Adipose tissue (tissue), 3 donors: ENCODE measurements at regions not wholly inside any gene's neighbourhood (a gene's known extent, or its start where the extent isn't known, plus 50 kb on each side); places are given as distances from the start of the nearest gene placed in this dataset.
"Not testable (repeated sequence)": the region's sequence is repeated elsewhere in the genome, so short reads cannot be mapped to it uniquely, and the experiment has no call there.

Experiments used
- H3K27ac ChIP-seq: one replicate; pipeline ENCODE4 v1.5.1; 2013; ENCODE audit warnings: low read depth, low read length
- WGBS, 3 donors: extraction: QIAGEN DNeasy Blood & Tissue Kit; methylation state at CpG; one replicate each; pipeline ENCODE4 v1.1.7; 2013; 5-methylcytosine and 5-hydroxymethylcytosine counted together
- donor health status: healthy with polysubstance abuse.
- donor health status: Bipolar disorder and iron deficiency.
- donor health status: healthy.

DNA sequence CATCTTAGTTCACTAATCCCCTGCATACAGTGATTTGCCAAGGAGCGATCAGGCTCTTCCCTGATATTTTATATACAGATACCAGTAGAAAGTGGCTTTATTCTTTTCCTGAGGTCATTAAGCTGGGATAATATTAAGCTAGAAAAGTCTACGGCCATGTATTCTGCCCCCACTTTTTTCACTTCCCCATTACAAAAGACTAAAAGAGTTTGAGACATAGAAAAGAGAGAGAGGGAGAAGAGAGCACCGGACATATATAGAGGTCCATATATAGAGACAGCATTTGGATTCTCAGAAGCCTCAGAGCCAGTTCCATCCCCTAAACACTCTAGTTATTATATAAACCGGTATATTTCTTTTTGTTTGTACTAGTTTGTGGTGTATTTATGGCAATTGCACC lies 166.5 kb upstream of the ANKFN1 start:
- WGBS, 3 donors: 79 to 88% (median 82%) methylated on average over 4 of the region's 4 CpGs
- no peak overlapping the region for H3K27ac ChIP-seq

DNA sequence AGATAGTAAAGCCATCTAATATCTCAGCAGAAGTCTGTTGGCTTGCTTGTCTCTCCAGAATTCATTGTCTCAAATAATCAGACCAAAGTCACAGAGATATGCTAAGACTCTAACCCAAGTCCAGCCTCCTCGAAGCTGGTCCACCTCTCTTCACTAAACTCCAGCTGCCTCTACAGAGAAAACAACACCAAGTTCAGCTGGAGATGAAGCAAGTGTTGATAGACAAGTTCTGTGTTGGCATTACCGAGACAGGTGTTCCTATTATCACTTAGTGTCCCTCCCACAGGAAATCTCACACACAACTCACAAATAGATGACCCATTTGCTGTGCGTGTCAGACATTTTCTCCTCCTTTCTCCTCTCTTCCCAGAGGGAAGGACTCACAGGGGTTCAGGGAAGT lies 164.4 kb upstream of the ANKFN1 start:
- WGBS, 3 donors: 65 to 79% (median 67%) methylated on average over 3 of the region's 3 CpGs
- H3K27ac ChIP-seq: no peak overlapping the region

GRCh38 chr17:55990332-55991006 lies 162.8 kb upstream of the ANKFN1 start:
- 37 to 41% (median 38%) methylated on average over 10 of the region's 10 CpGs for WGBS, 3 donors
- no peak overlapping the region for H3K27ac ChIP-seq

DNA sequence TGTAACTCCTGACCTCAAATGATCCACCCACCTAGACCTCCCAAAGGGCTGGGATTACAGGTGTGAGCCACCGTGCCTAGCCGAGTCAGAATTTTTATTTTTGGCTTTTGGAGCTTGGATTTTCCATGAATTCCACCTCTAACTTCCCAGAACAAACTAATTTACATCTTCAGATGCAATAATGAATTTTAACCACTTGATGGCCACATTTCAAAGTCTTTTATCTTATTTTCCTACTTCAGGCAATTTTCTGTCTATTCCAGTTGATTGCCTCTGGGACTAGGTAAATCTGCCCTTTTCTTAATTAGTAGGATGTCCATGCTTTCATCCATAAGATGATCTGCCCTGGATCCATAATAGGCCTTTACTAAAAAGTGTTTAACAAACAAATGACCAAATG lies 156.4 kb upstream of the ANKFN1 start:
- WGBS, 3 donors: 73 to 85% (median 77%) methylated on average over 2 of the region's 2 CpGs
- no peak overlapping the region for H3K27ac ChIP-seq

DNA sequence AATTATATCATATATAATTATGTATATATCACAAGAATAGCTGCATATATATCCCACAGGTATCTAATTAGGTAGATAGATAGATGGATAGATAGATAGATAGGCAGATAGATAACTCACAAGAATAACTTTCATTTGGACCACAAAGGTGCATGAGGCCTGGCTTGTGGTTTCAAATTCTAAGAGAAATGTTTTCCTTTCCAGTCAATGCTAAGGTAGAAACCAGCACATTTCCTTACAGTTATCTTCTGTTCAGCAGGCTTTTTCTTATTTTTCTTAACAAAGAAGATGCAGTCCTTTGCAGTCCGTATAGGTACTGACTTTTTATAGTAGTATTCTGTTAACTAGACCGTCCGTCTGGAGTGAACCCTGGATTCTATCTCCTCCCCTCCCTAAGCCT lies 152.9 kb upstream of the ANKFN1 start:
- 87 to 92% (median 88%) methylated on average over 3 of the region's 3 CpGs for WGBS, 3 donors

DNA sequence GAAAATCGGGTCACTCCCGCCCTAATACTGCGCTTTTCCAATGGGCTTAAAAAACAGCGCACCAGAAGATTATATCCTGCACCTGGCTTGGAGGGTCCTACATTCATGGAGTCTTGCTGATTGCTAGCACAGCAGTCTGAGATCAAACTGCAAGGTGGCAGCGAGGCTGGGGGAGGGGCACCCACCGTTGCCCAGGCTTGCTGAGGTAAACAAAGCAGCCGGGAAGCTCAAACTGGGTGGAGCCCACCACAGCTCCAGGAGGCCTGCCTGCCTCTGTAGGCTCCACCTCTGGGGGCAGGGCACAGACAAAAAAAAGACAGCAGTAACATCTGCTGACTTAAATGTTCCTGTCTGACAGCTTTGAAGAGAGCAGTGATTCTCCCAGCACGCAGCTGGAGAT lies 150.6 kb upstream of the ANKFN1 start:
- 82 to 95% (median 88%) methylated on average over 5 to 8 of the region's 8 CpGs for WGBS, 3 donors
- not testable (repeated sequence) for H3K27ac ChIP-seq

More for the DNA sequence above, 152.9 kb upstream of the ANKFN1 start:
- H3K27ac ChIP-seq: no peak overlapping the region

DNA sequence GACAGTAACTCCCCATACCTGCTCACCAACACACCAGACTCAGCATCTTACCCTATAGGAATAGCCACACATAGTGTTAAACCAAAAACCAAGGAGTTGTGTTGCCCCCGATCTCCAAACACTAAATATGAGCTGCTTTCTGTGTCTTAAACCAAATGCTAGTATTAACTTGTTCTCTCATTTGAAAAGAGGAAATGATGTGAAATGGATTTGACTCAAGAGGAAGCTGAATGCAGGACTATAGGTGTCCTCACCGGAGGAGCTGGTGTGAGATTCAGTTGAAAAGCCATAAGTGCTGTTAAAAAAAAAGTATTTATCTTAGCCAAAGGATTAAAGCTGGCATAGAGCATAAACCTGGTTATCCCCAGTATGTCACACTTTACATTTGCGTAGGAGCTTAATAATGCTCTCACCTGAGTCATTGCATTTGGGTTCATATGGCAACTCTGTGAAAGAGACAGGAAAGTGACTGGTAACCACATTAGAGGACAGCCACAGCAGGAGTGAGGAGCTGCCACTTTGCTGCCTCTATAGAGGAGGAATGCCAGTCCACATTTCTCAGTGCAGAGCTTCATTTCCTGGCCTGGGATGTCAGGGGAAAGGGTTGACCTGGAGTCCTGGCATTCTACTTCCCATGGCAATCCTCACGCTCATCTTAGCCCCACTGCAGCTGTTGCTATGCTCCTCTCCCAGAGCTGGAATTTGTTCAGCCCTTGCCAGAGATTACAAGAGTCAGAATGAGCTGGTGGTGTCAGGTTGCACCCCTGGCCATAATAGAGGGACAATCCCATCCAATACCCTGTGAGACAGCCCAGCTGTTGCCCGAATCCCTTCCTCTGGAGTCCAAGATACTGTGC lies 143.3 kb upstream of the ANKFN1 start:
- WGBS, 3 donors: 53 to 59% (median 57%) methylated on average over 5 of the region's 5 CpGs
- no peak overlapping the region for H3K27ac ChIP-seq

- WGBS, 3 donors: 81 to 87% (median 83%) methylated on average over 4 of the region's 4 CpGs
- no peak overlapping the region for H3K27ac ChIP-seq
Observed at GRCh38 chr17:56011406-56012131, 141.7 kb upstream of the ANKFN1 start.

GRCh38 chr17:56018211-56018610 lies 135.1 kb upstream of the ANKFN1 start:
- 53 to 71% (median 65%) methylated on average over 3 of the region's 3 CpGs for WGBS, 3 donors
- H3K27ac ChIP-seq: no peak overlapping the region

DNA sequence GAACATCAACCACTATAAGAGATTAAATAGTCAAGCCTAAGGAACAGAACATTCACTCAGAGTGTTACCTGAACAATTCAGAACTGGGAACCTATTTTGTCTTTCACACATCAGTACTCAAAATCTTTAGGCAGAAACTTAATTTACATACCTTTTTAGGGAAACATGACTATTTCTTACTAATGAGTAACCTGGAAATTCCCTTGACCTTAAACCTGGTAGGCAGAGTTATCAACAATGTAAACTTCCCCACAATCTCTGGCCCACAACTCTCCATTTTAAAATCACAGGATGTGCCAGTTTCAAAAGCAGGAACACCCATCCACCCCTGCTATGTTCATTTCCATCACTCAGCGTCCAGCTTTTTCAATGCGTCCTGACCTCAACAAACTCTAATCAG lies 132.9 kb upstream of the ANKFN1 start:
- H3K27ac ChIP-seq: no peak overlapping the region
- 40 to 61% (median 40%) methylated on average over 2 of the region's 2 CpGs for WGBS, 3 donors

- WGBS, 3 donors: 91 to 93% (median 92%) methylated on average over 6 of the region's 6 CpGs
- no peak overlapping the region for H3K27ac ChIP-seq
Observed at GRCh38 chr17:56021681-56022190, 131.5 kb upstream of the ANKFN1 start.

GRCh38 chr17:56023851-56024250 lies 129.4 kb upstream of the ANKFN1 start:
- no peak overlapping the region for H3K27ac ChIP-seq
- 65 to 83% (median 72%) methylated on average over 2 of the region's 2 CpGs for WGBS, 3 donors

- no peak overlapping the region for H3K27ac ChIP-seq
- WGBS, 3 donors: 25 to 37% (median 28%) methylated on average over 2 of the region's 2 CpGs
Observed at GRCh38 chr17:56026915-56027314, 126.4 kb upstream of the ANKFN1 start.

DNA sequence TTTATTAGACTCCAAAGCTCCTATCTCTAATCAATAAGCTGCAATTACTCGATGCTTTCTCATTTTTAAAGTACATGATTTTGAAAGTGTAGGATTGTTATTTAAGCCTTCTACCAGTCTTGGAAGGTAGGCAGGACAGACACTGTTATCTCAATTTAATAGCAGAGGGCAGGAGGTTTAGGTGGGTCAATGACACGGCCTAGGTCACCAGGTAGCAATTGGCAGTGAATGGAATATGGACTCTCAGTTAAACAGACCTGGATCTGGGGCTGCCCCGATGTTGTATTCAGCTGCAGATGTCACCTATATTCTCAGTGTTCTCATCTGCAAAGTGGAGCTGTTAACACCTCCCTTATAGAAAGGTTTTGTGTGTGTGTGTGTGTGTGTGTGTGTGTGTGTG lies 124.4 kb upstream of the ANKFN1 start:
- H3K27ac ChIP-seq: no peak overlapping the region
- 32 to 90% (median 90%) methylated on average over 3 of the region's 3 CpGs for WGBS, 3 donors

DNA sequence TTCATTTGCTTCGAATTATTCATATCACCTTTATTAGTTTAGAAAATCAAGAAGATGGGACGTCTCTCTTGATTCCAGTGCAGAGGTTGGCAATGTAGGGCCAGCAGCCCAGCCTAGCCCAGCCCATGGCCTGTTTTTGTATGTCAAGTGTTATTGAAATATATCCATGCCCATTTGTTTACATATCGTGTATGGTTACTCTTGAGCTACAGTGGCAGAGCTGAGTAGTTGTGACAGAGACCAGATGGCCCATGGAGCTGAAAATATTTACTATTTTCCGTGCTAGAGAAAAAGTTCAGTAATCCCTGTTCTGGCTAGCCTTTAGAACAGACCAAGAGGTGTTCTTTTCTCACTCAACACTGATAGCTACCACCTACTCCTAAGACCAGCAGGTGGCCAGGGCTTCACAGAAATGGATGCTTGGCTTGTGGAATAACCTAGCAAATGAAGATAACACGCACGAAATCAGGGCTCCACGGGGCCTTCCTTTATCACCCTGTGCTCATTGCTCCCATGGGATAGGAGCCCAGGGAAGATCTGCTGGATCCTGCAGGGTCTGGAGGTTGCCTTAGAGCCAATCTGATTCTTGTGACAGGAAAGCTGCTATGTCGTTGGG lies 123.2 kb upstream of the ANKFN1 start:
- WGBS, 3 donors: 67 to 82% (median 75%) methylated on average over 8 of the region's 8 CpGs
- no peak overlapping the region for H3K27ac ChIP-seq

DNA sequence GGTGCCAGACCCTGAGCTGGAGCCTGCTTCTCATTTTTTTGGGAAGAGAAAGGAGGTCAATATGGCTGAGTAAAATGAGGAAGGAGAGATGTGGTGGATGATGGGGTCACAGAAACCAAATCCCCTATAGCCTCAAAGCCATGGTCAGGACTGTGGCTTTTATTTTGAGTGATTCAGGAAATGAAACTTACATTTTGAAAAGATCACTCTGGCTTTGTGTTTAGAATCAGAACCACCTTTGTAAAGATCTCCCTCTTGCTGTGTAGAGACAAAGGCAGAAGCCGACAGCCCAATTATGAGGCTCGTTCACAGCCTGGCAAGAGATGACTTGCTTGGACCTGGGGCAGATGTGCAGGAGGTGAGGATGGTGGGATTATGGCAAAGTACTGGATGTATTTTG lies 121.6 kb upstream of the ANKFN1 start:
- WGBS, 3 donors: 81 to 86% (median 86%) methylated on average over 2 of the region's 2 CpGs
- H3K27ac ChIP-seq: no peak overlapping the region

- H3K27ac ChIP-seq: no peak overlapping the region
- WGBS, 3 donors: 53 to 77% (median 57%) methylated on average over 6 of the region's 6 CpGs
Observed at GRCh38 chr17:56034197-56034635, 119.1 kb upstream of the ANKFN1 start.

GRCh38 chr17:56038131-56038530 lies 115.1 kb upstream of the ANKFN1 start:
- no peak overlapping the region for H3K27ac ChIP-seq
- WGBS, 3 donors: 39 to 73% (median 60%) methylated on average over 6 of the region's 6 CpGs

- H3K27ac ChIP-seq: no peak overlapping the region
- 39 to 54% (median 47%) methylated on average over 9 of the region's 9 CpGs for WGBS, 3 donors
Observed at GRCh38 chr17:56045872-56046271, 107.4 kb upstream of the ANKFN1 start.
